NCI-H1417 (cell line): ENCODE measurements at regions not wholly inside any gene's neighbourhood (a gene's known extent, or its start where the extent isn't known, plus 50 kb on each side); places are given as distances from the start of the nearest gene placed in this dataset.

Experiments used
- DNase-seq, 3 experiments: peaks; one replicate each; lab custom pipeline; 2025; lab: John Stamatoyannopoulos, UW

DNA sequence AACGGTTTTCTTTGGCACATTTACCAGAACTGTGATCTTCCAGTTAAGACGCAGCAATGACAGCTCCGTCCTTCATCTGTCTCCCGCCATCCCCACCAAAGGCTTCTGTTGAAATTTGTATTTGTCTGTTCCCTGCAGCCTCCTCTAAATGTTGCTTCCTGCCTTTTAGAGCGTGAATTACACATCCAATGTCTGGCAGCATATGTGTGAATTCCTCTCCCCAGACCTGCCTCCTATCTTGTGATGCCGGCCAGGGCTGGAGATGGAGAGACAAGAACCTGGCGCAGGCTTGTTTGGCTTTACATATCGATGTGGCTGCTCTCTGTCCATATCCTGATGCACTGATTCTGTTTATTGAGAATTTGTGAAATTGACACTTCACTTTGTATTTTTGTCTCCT lies 738.4 kb upstream of the TMEM132C start:
- no peak for DNase-seq

GRCh38 chr12:127531542-127531941 lies 735.4 kb upstream of the TMEM132C start:
- no peak for DNase-seq

GRCh38 chr12:127533353-127533752 lies 733.6 kb upstream of the TMEM132C start:
- DNase-seq: no peak

DNA sequence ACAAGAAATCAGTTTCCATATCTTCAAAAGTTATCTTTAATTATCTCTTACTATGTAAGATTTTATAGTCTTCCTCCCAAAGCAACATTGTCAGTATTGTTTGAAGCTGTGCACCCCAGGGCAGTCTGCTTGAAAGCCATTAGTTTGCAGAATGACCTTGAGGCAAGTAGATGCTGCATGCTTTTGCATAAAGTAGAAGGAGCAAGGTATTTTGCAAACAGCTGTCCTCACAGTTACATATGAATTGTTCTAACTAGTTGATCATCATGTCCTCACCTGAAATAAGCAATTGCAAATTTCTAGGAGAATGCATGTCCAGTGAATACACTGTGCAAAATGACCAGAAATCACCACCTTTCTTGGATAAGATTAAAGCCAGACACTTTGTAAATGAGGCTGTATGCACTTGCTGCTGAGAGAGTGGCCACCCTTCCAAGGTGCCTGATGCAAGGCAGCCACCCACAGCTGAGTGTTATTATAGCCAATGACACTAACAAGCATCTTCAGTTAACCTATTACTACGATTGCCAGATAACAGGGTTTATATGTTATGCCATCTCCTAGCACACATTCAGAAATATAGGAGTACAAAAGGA lies 730.0 kb upstream of the TMEM132C start:
- DNase-seq: no peak

- no peak for DNase-seq
Measured at GRCh38 chr12:127538316-127538715, 728.7 kb upstream of the TMEM132C start.

DNA sequence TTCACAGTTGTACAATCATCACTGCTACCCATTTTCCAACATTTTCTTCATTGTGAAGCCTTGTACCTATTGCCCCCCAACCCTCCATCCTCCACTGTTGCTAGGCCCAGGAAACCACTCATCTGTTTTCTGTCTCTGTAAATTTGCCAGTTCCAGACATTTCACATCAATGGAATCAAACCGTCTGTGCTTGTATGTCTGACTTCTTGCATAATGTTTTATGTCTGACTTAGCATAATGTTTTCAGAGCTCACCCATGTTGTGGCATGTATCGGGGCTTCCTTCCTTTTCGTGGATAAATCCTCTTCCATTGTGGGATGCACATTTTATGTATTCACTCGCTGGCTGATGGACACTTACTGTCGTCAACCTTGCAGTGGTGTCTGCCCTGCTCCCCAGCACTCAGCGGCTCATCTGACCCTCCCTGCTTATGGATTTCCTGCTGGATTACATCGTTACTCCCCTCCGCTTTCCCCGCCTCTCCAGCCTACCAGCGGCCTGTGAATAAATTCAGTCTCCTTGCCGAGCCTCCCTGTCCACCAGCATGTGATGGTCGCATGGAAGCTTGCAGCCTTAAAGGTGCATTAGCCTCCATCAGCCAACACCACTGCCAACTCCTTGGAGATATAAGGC lies 727.6 kb upstream of the TMEM132C start:
- DNase-seq: no peak

DNA sequence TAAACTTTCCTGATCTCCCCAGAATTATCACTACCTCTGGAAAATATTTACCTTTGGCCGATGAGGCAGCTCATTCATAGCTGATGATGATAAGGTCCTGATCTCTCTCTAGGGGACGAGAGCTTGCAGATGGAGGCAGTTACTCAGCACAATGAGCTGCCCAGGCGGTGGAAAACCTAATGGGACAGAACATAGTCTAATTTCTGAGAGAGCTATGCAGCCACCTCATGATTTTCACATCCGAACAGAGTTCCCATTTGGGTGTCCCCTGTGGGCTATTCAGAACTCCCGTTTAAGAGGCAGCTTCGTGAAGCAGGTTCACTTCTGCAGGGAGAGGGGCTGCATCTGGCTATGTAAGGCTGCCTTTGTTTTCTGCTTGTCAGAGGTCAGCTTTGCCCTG lies 724.6 kb upstream of the TMEM132C start:
- no peak for DNase-seq

DNA sequence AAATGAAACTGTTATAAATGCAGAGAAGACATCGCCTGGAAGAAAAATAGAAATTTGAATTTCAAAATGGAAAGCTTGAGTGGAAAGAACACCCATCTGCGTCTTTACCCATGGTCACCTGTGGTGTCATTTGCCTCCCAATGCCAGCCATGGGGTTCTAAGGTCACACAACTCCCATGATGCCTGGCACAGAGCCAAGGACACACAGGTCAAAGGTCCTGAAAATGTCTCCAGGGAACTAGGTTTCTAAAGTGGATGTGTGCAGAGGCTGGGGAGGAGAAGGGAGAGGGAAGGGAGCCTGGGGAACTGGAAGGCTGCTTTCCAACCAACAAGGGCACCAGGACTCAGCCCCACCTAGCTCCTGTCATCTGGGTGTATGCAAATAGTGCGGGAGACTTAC lies 724.0 kb upstream of the TMEM132C start:
- DNase-seq: no peak

DNA sequence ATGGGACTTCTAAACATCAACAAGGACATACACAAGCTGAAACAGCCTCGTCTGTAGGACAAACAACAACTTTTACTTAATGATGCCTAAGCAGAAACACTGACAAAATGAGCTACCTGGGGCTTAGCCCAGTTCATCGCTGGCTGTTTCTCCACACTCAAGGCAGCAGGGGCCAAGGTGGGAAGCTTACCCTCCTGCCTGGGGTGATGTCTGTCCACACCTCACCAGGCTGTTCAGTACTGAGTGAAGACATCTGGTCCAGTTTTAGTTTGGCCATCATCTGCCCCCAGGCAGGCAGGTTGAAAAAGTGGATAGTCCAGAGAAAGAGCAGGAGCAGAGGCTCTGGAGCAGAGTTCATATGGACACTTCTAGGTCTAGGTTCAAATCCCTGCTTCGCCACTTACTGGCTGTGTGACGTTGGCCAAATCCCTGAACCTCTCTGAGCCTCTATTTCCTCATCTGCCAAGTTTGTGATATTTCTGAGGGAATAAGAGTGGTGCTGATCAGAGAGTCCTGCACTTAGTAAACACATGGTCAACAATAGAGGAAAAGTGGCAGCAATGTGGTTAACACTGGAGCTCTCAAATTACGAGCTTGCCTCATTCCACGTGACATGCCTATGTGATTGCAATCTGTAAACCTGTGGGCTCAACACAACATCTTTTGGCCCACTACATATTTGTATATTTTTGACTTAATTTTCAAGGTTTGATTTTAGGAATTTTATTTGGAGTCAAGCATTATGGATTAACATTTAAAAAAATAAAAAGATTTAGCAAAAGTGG lies 720.1 kb upstream of the TMEM132C start:
- no peak for DNase-seq

DNA sequence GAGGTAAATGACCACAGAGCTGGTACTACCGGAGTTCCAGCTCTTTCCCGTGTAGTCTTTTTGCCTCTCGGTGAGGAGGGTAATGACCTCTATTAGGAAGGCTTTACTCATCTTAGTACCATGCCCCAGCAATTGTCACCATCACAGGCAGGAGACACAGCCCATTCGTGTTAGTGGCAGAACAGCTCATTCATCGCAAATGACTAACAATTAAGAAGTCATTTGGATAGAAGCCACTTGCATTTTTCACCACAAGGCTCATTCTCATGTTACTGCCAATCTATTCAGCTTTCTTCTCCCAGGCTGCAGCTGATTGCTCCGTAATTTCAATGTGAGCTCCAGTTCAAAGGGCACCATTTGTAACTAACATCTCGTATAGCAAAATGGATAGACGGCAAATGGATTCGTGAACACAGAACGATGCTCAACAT lies 718.8 kb upstream of the TMEM132C start:
- peak in 1 of 3 experiments; percentile 55 for DNase-seq

DNA sequence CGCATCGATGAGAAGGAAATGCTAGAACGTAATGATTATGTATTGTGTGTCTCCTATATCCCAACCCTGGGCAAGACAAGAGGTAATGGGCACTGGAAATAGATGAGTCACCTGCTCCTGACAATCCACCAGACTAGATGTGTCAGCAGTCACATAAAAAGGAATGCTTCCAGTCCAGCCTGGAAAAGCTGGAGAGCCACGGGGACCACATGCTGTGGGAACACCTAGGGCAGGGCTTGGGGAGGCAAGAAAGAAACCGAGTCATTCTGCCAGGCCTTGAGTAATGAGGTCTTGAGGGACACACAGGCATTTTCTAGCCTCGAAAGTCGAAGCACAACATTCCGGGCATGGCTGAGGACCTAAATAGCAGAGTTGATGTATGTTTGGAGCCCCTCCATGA lies 716.7 kb upstream of the TMEM132C start:
- no peak for DNase-seq

DNA sequence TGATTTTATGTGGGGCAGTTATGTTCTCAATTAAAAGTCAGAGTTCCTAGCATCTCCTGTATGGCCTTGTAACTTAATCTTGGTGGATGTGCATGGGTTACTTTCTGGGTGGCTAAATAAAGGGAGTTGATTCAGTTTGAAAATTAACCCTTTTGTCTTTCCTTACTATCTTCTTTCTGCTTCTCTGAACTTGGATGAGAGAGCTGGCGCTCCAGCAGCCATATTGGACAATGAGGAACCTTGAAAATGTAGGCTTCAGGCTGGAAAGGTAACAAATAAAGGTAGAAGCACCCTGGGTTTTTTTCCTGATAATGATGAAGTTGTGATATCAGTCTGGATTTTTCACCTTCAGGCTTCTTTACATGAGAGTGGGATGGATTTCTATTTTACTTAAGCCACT lies 714.1 kb upstream of the TMEM132C start:
- no peak for DNase-seq

DNA sequence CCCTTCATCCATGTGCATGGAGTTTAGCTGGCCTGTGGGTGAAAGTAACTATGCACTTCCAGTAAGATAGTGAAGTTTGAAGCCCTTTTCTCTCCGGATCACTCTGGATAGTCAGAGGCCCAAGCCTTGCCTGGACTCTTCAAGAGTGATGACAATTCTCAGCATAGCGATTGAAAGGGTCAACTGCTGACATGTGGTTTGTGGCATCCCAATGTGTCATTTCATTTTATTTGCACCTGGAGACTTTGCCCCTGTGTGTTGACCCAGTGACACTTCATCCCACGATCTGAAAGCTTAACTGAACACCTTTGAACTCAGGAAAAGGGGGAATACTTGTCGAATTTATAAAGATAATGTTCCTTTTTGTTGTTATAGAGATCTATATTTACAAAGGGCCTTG lies 711.9 kb upstream of the TMEM132C start:
- no peak for DNase-seq

- DNase-seq: no peak
Measured at GRCh38 chr12:127556231-127556886, 710.6 kb upstream of the TMEM132C start.

DNA sequence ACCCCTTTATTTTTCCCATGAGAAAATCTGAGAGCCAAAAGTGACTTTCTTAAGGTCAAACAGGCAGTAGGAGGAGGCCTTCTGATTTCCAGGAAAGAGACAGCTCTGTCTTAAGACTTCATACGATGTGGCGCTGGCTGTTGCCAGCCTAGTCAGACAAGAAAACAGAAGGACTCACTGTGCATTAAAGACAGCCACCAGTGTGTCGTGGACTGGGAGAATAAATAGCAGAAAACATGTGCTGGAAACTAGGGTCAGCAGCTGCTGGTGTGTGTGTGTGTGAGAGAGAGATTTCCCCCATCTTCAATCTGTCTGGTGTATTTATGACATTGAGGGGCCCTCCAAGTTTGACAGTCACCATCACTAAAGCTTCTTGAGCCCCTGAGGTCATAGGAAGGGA lies 708.6 kb upstream of the TMEM132C start:
- DNase-seq: no peak

DNA sequence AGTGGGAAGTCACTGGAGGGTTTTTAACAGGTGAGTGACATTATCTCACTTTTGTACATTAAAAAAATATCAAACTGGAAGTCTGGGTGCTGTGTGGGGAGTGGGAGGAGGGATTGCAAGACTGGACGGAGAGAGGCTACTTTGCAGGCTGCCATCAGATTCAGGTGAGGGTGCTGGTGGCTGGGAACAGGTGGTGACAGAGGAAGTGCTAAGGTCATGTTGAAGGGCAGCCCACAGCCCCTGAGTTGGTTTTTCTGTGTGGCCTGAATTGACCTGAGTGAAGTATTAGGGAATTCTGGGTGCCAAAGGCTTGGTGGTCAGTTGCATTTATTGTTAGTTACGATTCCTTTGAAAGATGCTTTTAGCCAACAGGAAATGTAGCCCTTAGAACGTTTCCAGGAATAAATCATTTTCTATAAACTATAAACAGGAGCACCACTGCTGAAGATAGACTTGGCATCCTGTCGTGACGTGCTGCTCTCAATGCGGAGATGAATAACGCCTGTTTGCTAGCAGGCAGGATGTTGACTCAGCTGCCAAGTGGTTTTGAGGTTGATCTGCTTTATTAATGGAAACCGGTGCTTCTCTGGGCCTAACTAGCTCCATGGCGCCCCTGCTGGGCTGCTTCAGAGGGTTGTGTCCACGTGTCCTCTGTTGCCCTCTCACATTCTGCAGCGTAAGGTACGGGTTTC lies 707.5 kb upstream of the TMEM132C start:
- peak; percentile 65 to 90 (median 77) for DNase-seq

GRCh38 chr12:127560041-127560478 lies 706.9 kb upstream of the TMEM132C start:
- no peak for DNase-seq

GRCh38 chr12:127562816-127563215 lies 704.2 kb upstream of the TMEM132C start:
- no peak for DNase-seq

DNA sequence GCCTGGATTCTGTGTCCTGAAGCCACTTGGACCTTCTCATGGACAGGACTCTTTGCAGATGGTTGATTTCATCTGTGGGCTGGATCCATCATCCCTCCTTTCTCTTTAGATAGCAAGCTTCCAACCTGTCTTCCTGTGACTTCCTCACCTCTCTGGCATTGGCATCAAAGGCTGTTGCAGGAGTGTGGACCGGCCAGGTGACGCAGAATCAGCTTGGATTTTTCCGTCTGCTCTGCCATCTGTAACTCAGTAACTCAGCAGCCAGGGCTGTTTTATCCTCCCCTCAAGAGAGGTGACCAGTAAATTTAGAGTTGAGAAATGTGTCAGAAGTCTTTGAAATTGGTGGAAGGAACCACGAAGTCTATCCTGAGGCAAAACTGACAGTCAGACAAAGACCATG lies 701.7 kb upstream of the TMEM132C start:
- no peak for DNase-seq

DNA sequence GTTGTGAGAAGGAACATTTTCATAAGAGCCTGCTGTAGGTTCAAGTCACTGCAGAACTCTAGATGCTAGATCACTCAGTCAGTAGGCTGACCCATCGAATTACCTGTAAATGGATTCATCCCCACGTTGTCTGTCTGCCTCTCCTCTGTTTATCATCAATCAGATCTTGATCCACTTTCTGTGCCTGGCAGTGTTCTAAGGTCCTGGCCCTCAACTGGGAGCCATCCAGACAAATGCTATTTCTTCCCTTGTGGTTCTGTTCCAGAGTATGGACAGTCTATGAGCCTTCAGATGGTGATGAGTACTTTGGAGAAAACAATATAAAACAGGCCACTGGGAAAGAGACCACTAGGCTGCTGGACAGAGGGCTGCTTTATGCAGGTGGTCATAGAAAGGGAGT lies 699.4 kb upstream of the TMEM132C start:
- no peak for DNase-seq

DNA sequence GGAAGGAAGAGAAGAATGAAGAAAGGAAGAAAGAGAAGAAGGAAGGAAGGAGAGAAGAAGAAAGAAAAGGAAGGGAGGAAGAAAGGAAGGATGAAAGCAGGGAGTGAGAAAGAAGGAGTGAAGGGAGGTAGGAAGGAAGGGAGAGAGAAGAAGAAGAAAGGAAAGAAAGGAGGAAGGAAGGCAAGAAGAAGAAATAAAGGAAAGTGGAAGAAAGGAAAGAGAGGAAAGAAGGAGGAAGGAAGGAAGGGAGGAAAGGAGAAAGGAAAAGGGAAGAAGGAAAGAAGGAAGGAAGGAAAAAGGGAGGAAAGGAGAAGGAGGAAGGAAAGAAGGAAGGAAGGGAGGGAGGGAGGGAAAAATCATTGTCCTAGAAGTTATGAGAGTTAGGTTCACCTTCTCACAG lies 696.6 kb upstream of the TMEM132C start:
- DNase-seq: no peak

DNA sequence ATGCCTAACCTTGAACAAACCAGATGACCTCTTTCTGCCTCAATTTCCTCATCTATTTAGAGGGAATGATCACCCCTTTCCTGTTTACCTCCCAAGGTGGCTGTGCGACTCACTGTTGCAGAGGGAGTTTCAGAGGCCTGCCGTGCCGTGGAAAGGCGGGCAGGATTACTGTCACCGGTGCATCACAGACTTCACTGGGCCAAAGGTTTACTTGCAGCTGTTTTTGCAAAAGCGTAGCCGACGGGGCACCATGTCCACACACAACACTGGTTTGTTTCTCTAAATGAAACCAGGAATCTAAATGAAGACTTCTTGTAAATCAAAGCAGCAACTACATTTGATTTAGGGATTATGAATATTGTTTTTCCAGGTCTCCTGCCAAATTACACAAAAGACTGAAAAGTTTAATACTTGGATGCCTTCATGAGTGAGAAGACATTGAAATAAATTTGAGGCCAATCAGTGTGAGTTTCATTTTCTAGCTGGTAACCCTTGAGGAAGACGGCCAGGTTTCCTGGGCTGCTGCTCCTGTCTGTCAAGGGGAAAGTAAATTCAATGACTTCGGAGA lies 696.1 kb upstream of the TMEM132C start:
- DNase-seq: no peak
